H9 (cell line): ENCODE measurements at regions not wholly inside any gene's neighbourhood (a gene's known extent, or its start where the extent isn't known, plus 50 kb on each side); places are given as distances from the start of the nearest gene placed in this dataset.

Experiments
- DNase-seq: peaks from one replicate; pipeline ENCODE4 v3.0.0-alpha.2; 2017
- H2AFZ ChIP-seq: one replicate; pipeline ENCODE4 v1.6.1; 2013; ENCODE audit warnings: mild to moderate bottlenecking, low read length, control low read depth, moderate library complexity
- H2AK5ac ChIP-seq: 2 replicates; pipeline ENCODE4 v1.6.1; 2013; ENCODE audit warnings: low read length, control low read depth, mixed read lengths; ENCODE audit not compliant: insufficient read length
- H2BK120ac ChIP-seq: one replicate; pipeline ENCODE4 v1.6.1; 2013; ENCODE audit warnings: low read depth, mild to moderate bottlenecking, low read length, control low read depth, inconsistent platforms; ENCODE audit not compliant: poor library complexity, severe bottlenecking
- H2BK12ac ChIP-seq: 2 replicates; pipeline ENCODE4 v1.6.1; 2013; ENCODE audit warnings: low read length, control low read depth, mixed read lengths, low read depth; ENCODE audit not compliant: insufficient read length
- H2BK15ac ChIP-seq: 2 replicates; pipeline ENCODE4 v1.6.1; 2013; ENCODE audit warnings: low read depth, low read length, control low read depth
- H2BK20ac ChIP-seq: one replicate; pipeline ENCODE4 v1.6.1; 2013; ENCODE audit warnings: low read depth, mild to moderate bottlenecking, low read length, control low read depth, inconsistent platforms; ENCODE audit not compliant: poor library complexity, severe bottlenecking
- H2BK5ac ChIP-seq: 2 replicates; pipeline ENCODE4 v1.6.1; 2013; ENCODE audit warnings: low read length, control low read depth, mixed read lengths; ENCODE audit not compliant: insufficient read length
- H3K14ac ChIP-seq: 2 replicates; pipeline ENCODE4 v1.6.1; 2013; ENCODE audit warnings: low read length, control low read depth; ENCODE audit not compliant: insufficient read depth
- H3K18ac ChIP-seq: 2 replicates; pipeline ENCODE4 v1.6.1; 2013; ENCODE audit warnings: low read depth, mild to moderate bottlenecking, mixed read lengths, low read length, control low read depth; ENCODE audit not compliant: insufficient read length
- H3K23ac ChIP-seq: 2 replicates; pipeline ENCODE4 v1.6.1; 2013; ENCODE audit warnings: low read length, control low read depth, mixed read lengths, low read depth; ENCODE audit not compliant: insufficient read length
- H3K23me2 ChIP-seq: 2 replicates; pipeline ENCODE4 v1.6.1; 2013; ENCODE audit warnings: low read depth, mild to moderate bottlenecking, mixed read lengths, low read length, control low read depth; ENCODE audit not compliant: insufficient read length, poor library complexity, severe bottlenecking
- H3K27ac ChIP-seq: 2 replicates; pipeline ENCODE4 v1.5.1; 2013; ENCODE audit warnings: low read length, control low read depth, mixed read lengths, low read depth; ENCODE audit not compliant: insufficient read length
- H3K27me3 ChIP-seq: 2 replicates; pipeline ENCODE4 v1.6.1; 2013; ENCODE audit warnings: low read length, control low read depth, inconsistent platforms; ENCODE audit not compliant: insufficient read depth
- H3K4ac ChIP-seq: 2 replicates; pipeline ENCODE4 v1.6.1; 2013; ENCODE audit warnings: low read depth, mild to moderate bottlenecking, control low read depth, inconsistent platforms, low read length, moderate library complexity
- H3K4me1 ChIP-seq: 2 replicates; pipeline ENCODE4 v1.6.1; 2013; ENCODE audit warnings: low read length, control low read depth, inconsistent platforms; ENCODE audit not compliant: insufficient read depth
- H3K4me2 ChIP-seq: 2 replicates; pipeline ENCODE4 v1.6.1; 2013; ENCODE audit warnings: low read length, control low read depth, mixed read lengths; ENCODE audit not compliant: insufficient read length, insufficient read depth
- H3K56ac ChIP-seq: 2 replicates; pipeline ENCODE4 v1.6.1; 2013; ENCODE audit warnings: low read depth, mild to moderate bottlenecking, mixed read lengths, low read length, control low read depth; ENCODE audit not compliant: insufficient read length
- H3K79me1 ChIP-seq: 2 replicates; pipeline ENCODE4 v1.6.1; 2013; ENCODE audit warnings: low read depth, mild to moderate bottlenecking, moderate library complexity, low read length, control low read depth, inconsistent platforms; ENCODE audit not compliant: insufficient read depth, poor library complexity, severe bottlenecking
- H3K79me2 ChIP-seq: 2 replicates; pipeline ENCODE4 v1.6.1; 2013; ENCODE audit warnings: low read length, control low read depth, inconsistent platforms; ENCODE audit not compliant: insufficient read depth
- H3K9ac ChIP-seq: 2 replicates; pipeline ENCODE4 v1.6.1; 2013; ENCODE audit warnings: low read length, control low read depth, mixed read lengths; ENCODE audit not compliant: insufficient read length; ENCODE audit errors: extremely low read depth
- H3K9me3 ChIP-seq: one replicate; pipeline ENCODE4 v1.6.1; 2013; ENCODE audit warnings: low read depth, low read length, inconsistent platforms; ENCODE audit not compliant: control insufficient read depth
- H3T11ph ChIP-seq: one replicate; pipeline ENCODE4 v1.6.1; 2013; ENCODE audit warnings: mild to moderate bottlenecking, low read length, control low read depth, inconsistent platforms
- H4K20me1 ChIP-seq: one replicate; pipeline ENCODE4 v1.6.1; 2013; ENCODE audit not compliant: control insufficient read depth, insufficient read length, insufficient read depth
- H4K5ac ChIP-seq: 2 replicates; pipeline ENCODE4 v1.6.1; 2013; ENCODE audit warnings: low read depth, mild to moderate bottlenecking, mixed read lengths, low read length, control low read depth; ENCODE audit not compliant: insufficient read length
- H4K8ac ChIP-seq: replicated peaks from 2 replicates; pipeline ENCODE4 v1.6.1; 2013; ENCODE audit warnings: low read length, control low read depth, mixed read lengths, low read depth; ENCODE audit not compliant: insufficient read length
- H4K91ac ChIP-seq: 2 replicates; pipeline ENCODE4 v1.6.1; 2013; ENCODE audit warnings: low read depth, mild to moderate bottlenecking, moderate library complexity, mixed read lengths, low read length, control low read depth; ENCODE audit not compliant: insufficient read length
- H3K27ac Mint-ChIP-seq, 3 experiments: 2 replicates in 2 of 3; 3 replicates in 1 of 3; pipeline ENCODE4 v1.8.0; 2020 to 2021; ENCODE audit warnings: mixed read lengths in 3 of 3, mild to moderate bottlenecking in 1 of 3, moderate library complexity in 1 of 3
- H3K27me3 Mint-ChIP-seq: 2 replicates; pipeline ENCODE4 v1.8.0; 2021; ENCODE audit warnings: low read depth, mild to moderate bottlenecking, moderate library complexity, mixed read lengths
- H3K36me3 Mint-ChIP-seq, 3 experiments: 2 replicates in 2 of 3; 3 replicates in 1 of 3; pipeline ENCODE4 v1.8.0; 2020 to 2021; ENCODE audit warnings: low read depth in 3 of 3, mixed read lengths in 3 of 3; ENCODE audit not compliant: insufficient read depth in 1 of 3
- H3K4me1 Mint-ChIP-seq, 2 experiments: 2 replicates each; pipeline ENCODE4 v1.8.0; 2020; ENCODE audit warnings: mixed read lengths in 2 of 2
- H3K4me3 Mint-ChIP-seq, 2 experiments: 2 replicates in 1 of 2; 3 replicates in 1 of 2; pipeline ENCODE4 v1.8.0; 2020 to 2021; ENCODE audit warnings: mild to moderate bottlenecking in 2 of 2, mixed read lengths in 2 of 2, moderate library complexity in 1 of 2
- H3K9me3 Mint-ChIP-seq, 2 experiments: 2 replicates in 1 of 2; 3 replicates in 1 of 2; pipeline ENCODE4 v1.8.0; 2020; ENCODE audit warnings: mild to moderate bottlenecking in 2 of 2, mixed read lengths in 2 of 2, moderate library complexity in 1 of 2
- CTCF ChIP-seq: fragments of 200-600 bp; sonication (generic); conservative IDR thresholded peaks from 3 replicates; pipeline ENCODE4 v1.8.0; 2021; ENCODE audit warnings: antibody characterized with exemption, mild to moderate bottlenecking
- WGBS: extraction: QIAGEN DNeasy Blood & Tissue Kit; methylation state at CpG from one replicate; pipeline ENCODE4 v1.1.7; 2013; ENCODE audit warnings: missing lambda C conversion rate, low lambda C conversion rate, mixed read lengths; ENCODE audit not compliant: insufficient read length; ENCODE audit errors: extremely low coverage; 5-methylcytosine and 5-hydroxymethylcytosine counted together

- H3K4me1 Mint-ChIP-seq = no peaks in the 10 kb centered on the region
- H3K18ac ChIP-seq = no peak overlapping the region
- H2BK15ac ChIP-seq = no peak overlapping the region
- H3K23me2 ChIP-seq = no peaks in the 10 kb centered on the region
- no peak overlapping the region for H3K4ac ChIP-seq
- H3K56ac ChIP-seq = no peak overlapping the region
- no peak overlapping the region for H4K5ac ChIP-seq
- no peaks in the 10 kb centered on the region for H3K9me3 Mint-ChIP-seq
- no peak overlapping the region for H4K91ac ChIP-seq
- H2AFZ ChIP-seq = no peak overlapping the region
- H2BK5ac ChIP-seq = no peak overlapping the region
- TF ChIP-seq CTCF = no peak
- no peaks in the 10 kb centered on the region for H3K36me3 Mint-ChIP-seq
- H3K27ac ChIP-seq = no peak overlapping the region
- no peak overlapping the region for H2BK20ac ChIP-seq
- H4K8ac ChIP-seq = no peak overlapping the region
- no peak overlapping the region for H3K27ac Mint-ChIP-seq
- no peaks in the 10 kb centered on the region for H4K20me1 ChIP-seq
- H3K79me2 ChIP-seq = no peaks in the 10 kb centered on the region
- no peaks in the 10 kb centered on the region for H3K4me1 ChIP-seq
- no peak overlapping the region for H3K4me2 ChIP-seq
- no peak for DNase-seq
- no peak overlapping the region for H2AK5ac ChIP-seq
- H3K23ac ChIP-seq = no peak overlapping the region
- H3K27me3 ChIP-seq = no peaks in the 10 kb centered on the region
- H3T11ph ChIP-seq = no peak overlapping the region
- H2BK120ac ChIP-seq = no peak overlapping the region
- H3K9ac ChIP-seq = no peak overlapping the region
- no CpG with 5 or more reads among the region's 1 CpG for WGBS
- no peak overlapping the region for H3K14ac ChIP-seq
- H3K79me1 ChIP-seq = no peaks in the 10 kb centered on the region
- H3K27me3 Mint-ChIP-seq = no peaks in the 10 kb centered on the region
- H2BK12ac ChIP-seq = no peak overlapping the region
- no peak overlapping the region for H3K4me3 Mint-ChIP-seq
- no peaks in the 10 kb centered on the region for H3K9me3 ChIP-seq
These were observed 209.9 kb upstream of the DIAPH2 start for GRCh38 chrX:96474741-96475125.
